OCI-LY1 (cell line): ENCODE measurements at regions not wholly inside any gene's neighbourhood (a gene's known extent, or its start where the extent isn't known, plus 50 kb on each side); places are given as distances from the start of the nearest gene placed in this dataset.

ENCODE experiments used
- EZH2 ChIP-seq: fragments of 200-600 bp; sonication (generic), shearing (Covaris generic); IDR thresholded peaks from 2 replicates; pipeline ENCODE4 v1.8.0; 2017; ENCODE audit warnings: borderline replicate concordance, mixed run types, mild to moderate bottlenecking, antibody characterized with exemption, low read length, moderate library complexity, mixed read lengths
- TF ChIP-seq, protein P1 (sequence below): fragments of 200-600 bp; sonication (generic), shearing (Covaris generic); IDR thresholded peaks from 2 replicates; pipeline ENCODE4 v1.5.1; 2017; ENCODE audit warnings: mild to moderate bottlenecking, antibody characterized with exemption, low read length, moderate library complexity, mixed read lengths

DNA sequence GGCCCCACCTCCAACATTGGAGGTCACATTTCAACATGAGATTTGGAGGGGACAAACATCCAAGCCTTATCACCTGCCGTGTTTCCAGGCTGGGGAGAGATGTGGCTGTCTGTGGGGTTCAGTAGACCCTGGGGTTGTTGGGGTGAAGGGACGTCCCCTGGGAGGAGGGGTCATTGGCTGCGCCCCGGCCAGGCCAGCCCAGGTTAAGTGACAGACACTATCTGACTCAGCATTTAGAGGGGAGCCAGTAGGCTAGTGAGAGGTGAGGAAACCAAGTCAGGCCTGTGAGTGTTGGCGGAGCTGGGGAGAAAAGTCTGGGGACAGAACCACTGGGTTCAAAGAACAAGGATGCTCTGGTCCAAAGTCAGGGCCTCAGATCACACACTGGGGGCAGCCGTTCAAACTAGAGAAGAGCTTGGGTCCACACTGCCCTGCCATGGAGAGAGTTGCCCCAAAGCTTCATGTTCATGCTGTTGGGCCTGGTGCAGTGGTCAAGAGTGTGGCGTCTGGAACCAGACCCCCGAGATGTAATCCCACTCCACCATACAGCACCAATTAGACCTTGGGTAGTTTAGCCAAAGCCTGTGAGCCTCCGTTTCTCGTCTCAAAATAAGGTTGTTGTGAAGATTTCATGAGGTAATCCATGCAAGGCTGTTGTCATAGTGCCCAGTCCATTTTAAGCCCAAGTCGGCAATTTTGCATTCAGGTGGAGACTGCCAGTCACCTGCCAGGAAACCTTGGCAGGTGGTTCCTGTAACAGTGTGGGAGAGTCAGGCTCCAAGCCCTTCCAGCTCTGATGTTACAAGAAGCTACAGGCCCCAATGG lies 1289.6 kb downstream of the TBC1D22A start:
- TF ChIP-seq, protein P1, sequence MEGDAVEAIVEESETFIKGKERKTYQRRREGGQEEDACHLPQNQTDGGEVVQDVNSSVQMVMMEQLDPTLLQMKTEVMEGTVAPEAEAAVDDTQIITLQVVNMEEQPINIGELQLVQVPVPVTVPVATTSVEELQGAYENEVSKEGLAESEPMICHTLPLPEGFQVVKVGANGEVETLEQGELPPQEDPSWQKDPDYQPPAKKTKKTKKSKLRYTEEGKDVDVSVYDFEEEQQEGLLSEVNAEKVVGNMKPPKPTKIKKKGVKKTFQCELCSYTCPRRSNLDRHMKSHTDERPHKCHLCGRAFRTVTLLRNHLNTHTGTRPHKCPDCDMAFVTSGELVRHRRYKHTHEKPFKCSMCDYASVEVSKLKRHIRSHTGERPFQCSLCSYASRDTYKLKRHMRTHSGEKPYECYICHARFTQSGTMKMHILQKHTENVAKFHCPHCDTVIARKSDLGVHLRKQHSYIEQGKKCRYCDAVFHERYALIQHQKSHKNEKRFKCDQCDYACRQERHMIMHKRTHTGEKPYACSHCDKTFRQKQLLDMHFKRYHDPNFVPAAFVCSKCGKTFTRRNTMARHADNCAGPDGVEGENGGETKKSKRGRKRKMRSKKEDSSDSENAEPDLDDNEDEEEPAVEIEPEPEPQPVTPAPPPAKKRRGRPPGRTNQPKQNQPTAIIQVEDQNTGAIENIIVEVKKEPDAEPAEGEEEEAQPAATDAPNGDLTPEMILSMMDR, result no peak
- TF ChIP-seq EZH2, result no peak
